DMS114 treated with DMSO at 0.1 percent for 48 hours (cell line): ENCODE measurements at regions not wholly inside any gene's neighbourhood (a gene's known extent, or its start where the extent isn't known, plus 50 kb on each side); places are given as distances from the start of the nearest gene placed in this dataset.

Experiments used
- DNase-seq: peaks from one replicate; lab custom pipeline; 2025; ENCODE audit not compliant: unreplicated experiment; lab: John Stamatoyannopoulos, UW

GRCh38 chr1:224846119-224846907 is 83.2 kb upstream of the DNAH14 start:
- DNase-seq, result no peak

GRCh38 chr1:224850446-224850845 is 79.0 kb upstream of the DNAH14 start:
- no peak for DNase-seq

- peak; percentile 2 for DNase-seq
Measured at GRCh38 chr1:224851210-224851847, 78.1 kb upstream of the DNAH14 start.

- no peak for DNase-seq
Measured at GRCh38 chr1:224851848-224852261, 77.6 kb upstream of the DNAH14 start.

- DNase-seq, result peak; percentile 18
Measured at GRCh38 chr1:224852901-224853568, 76.4 kb upstream of the DNAH14 start.

GRCh38 chr1:224856973-224857372 is 72.5 kb upstream of the DNAH14 start:
- DNase-seq, result no peak

GRCh38 chr1:224859651-224860050 is 69.8 kb upstream of the DNAH14 start:
- DNase-seq, result no peak

- DNase-seq, result no peak
Measured at GRCh38 chr1:224860488-224861338, 68.8 kb upstream of the DNAH14 start.

- DNase-seq, result no peak
Measured at GRCh38 chr1:224861339-224861716, 68.1 kb upstream of the DNAH14 start.

GRCh38 chr1:224863486-224863885 is 66.0 kb upstream of the DNAH14 start:
- no peak for DNase-seq

GRCh38 chr1:224864006-224864405 is 65.5 kb upstream of the DNAH14 start:
- DNase-seq, result no peak

GRCh38 chr1:224865510-224865909 is 64.0 kb upstream of the DNAH14 start:
- DNase-seq, result no peak

GRCh38 chr1:224866940-224867339 is 62.5 kb upstream of the DNAH14 start:
- no peak for DNase-seq

- no peak for DNase-seq
Measured at GRCh38 chr1:224867715-224868114, 61.8 kb upstream of the DNAH14 start.

- no peak for DNase-seq
Measured at GRCh38 chr1:224872832-224873433, 56.5 kb upstream of the DNAH14 start.

- DNase-seq, result no peak
Measured at GRCh38 chr1:224873434-224874369, 55.8 kb upstream of the DNAH14 start.

GRCh38 chr1:224874775-224875174 is 54.7 kb upstream of the DNAH14 start:
- no peak for DNase-seq

GRCh38 chr1:224879162-224879803 is 50.2 kb upstream of the DNAH14 start:
- DNase-seq, result no peak
